ENCODE measurements at regions not wholly inside any gene's neighbourhood (a gene's known extent, or its start where the extent isn't known, plus 50 kb on each side); places are given as distances from the start of the nearest gene placed in this dataset.

- H3K79me2 ChIP-seq (ENCODE audit: low read length): no peaks in the 10 kb centered on the region
- no peak overlapping the region for H3K9ac ChIP-seq (ENCODE audit: low read length)
- no peak overlapping the region for H3K4me2 ChIP-seq (ENCODE audit: low read length)
- H3K9me3 ChIP-seq (ENCODE audit: insufficient read depth, low read length): no peaks in the 10 kb centered on the region
- no peaks in the 10 kb centered on the region for H3K4me1 ChIP-seq (ENCODE audit: low read length)
- H4K20me1 ChIP-seq (ENCODE audit: insufficient read depth, low read length): no peaks in the 10 kb centered on the region
- no peaks in the 10 kb centered on the region for H3K36me3 ChIP-seq (replicated peaks; ENCODE audit: low read depth, low read length)
- no peak for TF ChIP-seq CTCF (IDR thresholded peaks at IDR 0.05; ENCODE audit: low read depth, low read length)
- TF ChIP-seq EZH2phosphoT487 (IDR thresholded peaks at IDR 0.05; ENCODE audit: low read depth): no peak
- H2AFZ ChIP-seq (ENCODE audit: low read depth, low read length): no peak overlapping the region
- no peaks in the 10 kb centered on the region for H3K27me3 ChIP-seq (ENCODE audit: low read depth, low read length)
- no peak overlapping the region for H3K4me3 ChIP-seq (ENCODE audit: low read length)
- no peak overlapping the region for H3K27ac ChIP-seq (ENCODE audit: low read length)
These were observed 828.2 kb upstream of the MAP3K7 start for GRCh38 chr6:91415031-91415605.

GRCh38 chr6:91412532-91412931 is 825.7 kb upstream of the MAP3K7 start:
- H3K9ac ChIP-seq (ENCODE audit: low read length): no peak overlapping the region
- H3K4me3 ChIP-seq (ENCODE audit: low read length): no peak overlapping the region
- no peaks in the 10 kb centered on the region for H3K9me3 ChIP-seq (ENCODE audit: insufficient read depth, low read length)
- no peak for TF ChIP-seq EZH2phosphoT487 (IDR thresholded peaks at IDR 0.05; ENCODE audit: low read depth)
- peak; percentile 30 for TF ChIP-seq CTCF (IDR thresholded peaks at IDR 0.05; ENCODE audit: low read depth, low read length)
- no peaks in the 10 kb centered on the region for H3K36me3 ChIP-seq (replicated peaks; ENCODE audit: low read depth, low read length)
- H3K79me2 ChIP-seq (ENCODE audit: low read length): no peaks in the 10 kb centered on the region
- H4K20me1 ChIP-seq (ENCODE audit: insufficient read depth, low read length): no peaks in the 10 kb centered on the region
- H3K4me2 ChIP-seq (ENCODE audit: low read length): no peak overlapping the region
- no peaks in the 10 kb centered on the region for H3K27me3 ChIP-seq (ENCODE audit: low read depth, low read length)
- H3K27ac ChIP-seq (ENCODE audit: low read length): no peak overlapping the region
- H3K4me1 ChIP-seq (ENCODE audit: low read length): no peaks in the 10 kb centered on the region
- no peak overlapping the region for H2AFZ ChIP-seq (ENCODE audit: low read depth, low read length)

GRCh38 chr6:91407706-91408105 is 820.8 kb upstream of the MAP3K7 start:
- no peak overlapping the region for H2AFZ ChIP-seq (ENCODE audit: low read depth, low read length)
- H3K27ac ChIP-seq (ENCODE audit: low read length): no peak overlapping the region
- H3K9ac ChIP-seq (ENCODE audit: low read length): no peak overlapping the region
- no peaks in the 10 kb centered on the region for H3K27me3 ChIP-seq (ENCODE audit: low read depth, low read length)
- H3K4me3 ChIP-seq (ENCODE audit: low read length): no peak overlapping the region
- TF ChIP-seq CTCF (IDR thresholded peaks at IDR 0.05; ENCODE audit: low read depth, low read length): no peak
- TF ChIP-seq EZH2phosphoT487 (IDR thresholded peaks at IDR 0.05; ENCODE audit: low read depth): no peak
- no peaks in the 10 kb centered on the region for H3K36me3 ChIP-seq (replicated peaks; ENCODE audit: low read depth, low read length)
- H3K4me1 ChIP-seq (ENCODE audit: low read length): no peaks in the 10 kb centered on the region
- H3K9me3 ChIP-seq (ENCODE audit: insufficient read depth, low read length): no peaks in the 10 kb centered on the region
- no peaks in the 10 kb centered on the region for H3K79me2 ChIP-seq (ENCODE audit: low read length)
- no peaks in the 10 kb centered on the region for H4K20me1 ChIP-seq (ENCODE audit: insufficient read depth, low read length)
- H3K4me2 ChIP-seq (ENCODE audit: low read length): no peak overlapping the region

GRCh38 chr6:91392951-91393350 is 806.1 kb upstream of the MAP3K7 start:
- H3K9ac ChIP-seq (ENCODE audit: low read length): no peak overlapping the region
- TF ChIP-seq EZH2phosphoT487 (IDR thresholded peaks at IDR 0.05; ENCODE audit: low read depth): no peak
- H3K9me3 ChIP-seq (ENCODE audit: insufficient read depth, low read length): no peaks in the 10 kb centered on the region
- H3K4me2 ChIP-seq (ENCODE audit: low read length): no peak overlapping the region
- no peaks in the 10 kb centered on the region for H3K4me1 ChIP-seq (ENCODE audit: low read length)
- H3K4me3 ChIP-seq (ENCODE audit: low read length): no peak overlapping the region
- H2AFZ ChIP-seq (ENCODE audit: low read depth, low read length): no peak overlapping the region
- H3K79me2 ChIP-seq (ENCODE audit: low read length): no peaks in the 10 kb centered on the region
- H3K27me3 ChIP-seq (ENCODE audit: low read depth, low read length): no peaks in the 10 kb centered on the region
- H3K27ac ChIP-seq (ENCODE audit: low read length): no peak overlapping the region
- no peaks in the 10 kb centered on the region for H4K20me1 ChIP-seq (ENCODE audit: insufficient read depth, low read length)
- no peaks in the 10 kb centered on the region for H3K36me3 ChIP-seq (replicated peaks; ENCODE audit: low read depth, low read length)

All from OCI-LY3 (cell line).